Inferior parietal cortex (tissue), 1 donor: ENCODE measurements at regions not wholly inside any gene's neighbourhood (a gene's known extent, or its start where the extent isn't known, plus 50 kb on each side); places are given as distances from the start of the nearest gene placed in this dataset.
"Not testable (repeated sequence)": the region's sequence is repeated elsewhere in the genome, so short reads cannot be mapped to it uniquely, and the experiment has no call there.

Source experiments
- DNase-seq: peaks from one replicate; pipeline ENCODE4 v3.0.0-alpha.2; 2016; ENCODE audit errors: extremely low spot score

DNA sequence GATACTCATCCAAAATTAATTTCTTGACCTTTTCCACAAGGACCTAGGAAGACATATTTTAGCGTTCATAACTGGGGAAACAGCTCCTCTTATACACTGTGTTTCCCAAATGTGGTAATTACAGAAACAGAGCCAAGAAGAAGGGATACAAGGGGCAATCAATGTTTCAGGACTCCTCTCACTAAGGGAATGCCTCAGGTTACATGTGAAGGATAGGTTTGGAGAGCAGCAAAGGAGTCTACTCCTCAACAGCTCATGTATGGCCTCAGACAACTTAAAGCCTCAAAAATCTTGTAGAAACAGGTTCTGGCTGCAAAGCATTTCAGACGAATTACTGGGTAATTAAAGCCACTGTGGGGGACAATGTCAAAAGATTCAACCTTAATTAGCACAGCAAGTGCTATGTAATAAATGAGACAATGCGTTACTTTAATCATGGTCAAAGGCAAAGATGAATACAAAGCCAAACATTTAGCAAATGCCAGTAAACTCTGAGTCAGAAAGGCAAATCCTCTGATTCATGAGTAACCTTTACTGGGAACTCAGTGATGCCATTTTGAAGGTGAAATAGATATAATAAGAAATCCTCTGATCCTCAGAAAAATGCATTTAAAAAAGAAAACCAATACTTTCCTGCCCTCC is 1111.2 kb downstream of the TUSC7 start:
- DNase-seq = no peak

- no peak for DNase-seq
These were observed 1112.8 kb downstream of the TUSC7 start for GRCh38 chr3:117822416-117822815.

- no peak for DNase-seq
These were observed 1126.7 kb downstream of the TUSC7 start for GRCh38 chr3:117836296-117836695.

DNA sequence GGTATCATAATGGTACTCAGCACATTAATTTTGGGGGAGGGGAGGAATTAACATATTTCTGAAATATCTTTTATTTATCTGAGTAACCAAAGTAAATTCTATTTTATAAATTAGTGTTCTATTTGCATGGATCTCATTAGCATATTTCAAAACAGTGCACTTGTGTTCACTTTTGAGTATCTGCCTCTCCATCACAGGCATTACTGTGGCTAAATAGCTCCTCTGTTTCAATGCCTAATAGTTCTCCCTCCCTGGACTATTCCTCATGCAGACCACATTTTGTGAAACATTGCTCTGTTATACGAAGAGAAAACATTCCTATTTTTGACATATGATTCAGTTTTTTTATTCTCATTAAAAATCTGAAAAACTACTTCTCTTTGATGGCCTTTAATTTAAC is 1127.8 kb downstream of the TUSC7 start:
- no peak for DNase-seq

DNA sequence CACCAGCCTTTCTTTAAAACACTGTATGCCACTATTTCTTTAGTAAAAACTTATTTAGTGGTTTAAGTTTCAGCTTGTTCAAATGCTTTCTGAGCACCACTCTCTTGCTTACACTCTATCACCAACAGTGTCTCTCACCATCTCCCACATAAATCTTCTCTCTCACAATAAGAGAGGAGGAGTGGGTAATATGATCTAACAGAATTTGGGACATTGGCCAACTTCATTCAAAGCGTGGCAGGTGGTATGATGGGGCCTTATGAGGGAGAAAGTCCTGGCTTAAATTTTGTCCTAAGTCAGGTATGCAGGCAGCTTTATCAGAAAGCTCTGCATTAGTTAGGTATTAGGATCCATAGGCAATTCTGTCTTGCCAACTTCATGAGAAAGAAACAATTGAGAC is 1132.5 kb downstream of the TUSC7 start:
- DNase-seq = no peak

DNA sequence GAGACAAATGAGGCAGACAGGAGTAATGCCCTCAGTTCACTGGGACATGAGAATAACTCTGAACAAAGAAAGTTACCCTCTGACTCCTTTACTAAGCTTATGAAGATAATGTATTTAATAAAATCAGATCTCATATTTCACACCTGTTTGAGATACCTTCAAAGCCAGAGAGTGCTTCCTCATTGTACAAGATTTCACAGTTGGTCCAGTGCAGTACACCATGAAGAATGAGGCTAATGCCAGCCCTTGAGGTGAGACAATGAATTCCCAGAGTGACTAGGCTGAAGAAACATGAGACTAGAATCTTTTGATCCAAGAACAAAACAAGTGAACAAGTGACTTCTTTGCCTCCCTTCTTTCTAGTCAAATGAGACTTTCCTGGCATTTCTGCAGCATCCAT is 1133.8 kb downstream of the TUSC7 start:
- DNase-seq = no peak

DNA sequence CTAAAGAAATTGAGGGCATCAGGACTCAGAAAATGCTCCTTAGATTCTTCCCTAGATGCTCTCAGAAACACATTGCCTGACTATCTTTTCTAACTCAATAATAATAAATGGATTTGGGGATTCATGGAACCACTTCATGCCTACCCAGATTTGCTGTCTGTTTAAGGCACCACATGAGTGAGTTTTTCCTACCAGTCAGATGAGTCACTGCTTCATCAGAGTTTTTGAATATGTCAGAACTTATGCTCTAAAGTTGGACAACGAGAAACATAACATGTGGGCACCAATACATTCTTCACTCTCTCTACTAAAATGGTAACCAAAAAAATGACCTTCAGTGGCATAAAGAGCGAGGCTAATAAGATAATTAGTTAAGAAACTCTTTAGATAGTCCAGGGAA is 1135.1 kb downstream of the TUSC7 start:
- DNase-seq = no peak

DNA sequence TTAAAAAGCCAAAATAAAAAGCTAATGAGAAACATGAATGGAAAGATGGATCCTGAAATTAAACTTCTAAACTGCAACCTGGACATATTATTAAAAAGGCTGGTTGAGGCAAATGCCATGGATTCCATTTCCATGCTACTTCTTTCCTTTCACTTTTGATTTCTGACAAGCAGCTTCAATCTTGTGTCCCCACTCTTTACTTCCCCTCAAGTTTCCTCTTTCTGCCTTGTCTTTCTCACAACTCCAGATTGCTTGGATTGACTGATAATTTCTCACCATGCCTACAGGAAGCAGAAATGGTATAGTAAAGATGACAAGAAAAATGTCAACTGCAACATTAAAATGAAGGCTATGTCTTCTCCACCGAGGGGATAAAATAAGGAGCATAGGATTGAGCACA is 1136.7 kb downstream of the TUSC7 start:
- DNase-seq = no peak

- DNase-seq = no peak
These were observed 1139.0 kb downstream of the TUSC7 start for GRCh38 chr3:117848606-117849005.

DNA sequence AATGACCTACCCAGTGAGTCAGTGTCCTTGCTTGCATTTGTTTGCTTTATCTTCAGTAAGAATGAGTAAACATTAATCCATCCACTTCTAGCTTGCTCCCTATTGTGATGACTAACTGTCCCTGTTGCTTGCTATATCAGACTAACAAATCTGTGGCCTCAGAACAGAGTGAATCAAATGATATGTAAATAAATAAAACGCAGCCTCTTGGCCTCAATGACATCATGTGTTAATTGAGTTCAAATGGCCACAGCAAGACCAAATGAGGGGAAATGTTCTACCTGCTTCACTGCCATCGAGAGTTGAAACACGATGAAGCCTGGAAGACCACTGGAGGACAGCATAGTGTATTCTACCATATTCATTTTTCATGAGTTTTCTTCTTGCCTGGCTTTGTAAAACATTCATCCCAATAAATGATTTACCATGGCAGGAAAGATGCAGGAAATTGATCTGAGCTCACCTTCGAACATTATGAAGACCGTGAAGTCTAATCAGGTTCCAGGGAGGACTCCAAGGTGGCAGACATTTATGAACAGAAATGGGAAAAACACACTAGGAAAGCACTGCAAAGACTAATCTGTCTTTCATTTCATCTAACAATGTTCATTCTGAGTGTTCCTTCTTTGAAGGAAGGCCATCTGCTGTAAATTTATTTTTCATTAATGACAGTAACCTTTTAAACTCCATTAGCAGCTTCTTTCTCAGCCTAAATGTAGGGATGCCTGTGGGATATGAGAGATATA is 1144.5 kb downstream of the TUSC7 start:
- no peak for DNase-seq

DNA sequence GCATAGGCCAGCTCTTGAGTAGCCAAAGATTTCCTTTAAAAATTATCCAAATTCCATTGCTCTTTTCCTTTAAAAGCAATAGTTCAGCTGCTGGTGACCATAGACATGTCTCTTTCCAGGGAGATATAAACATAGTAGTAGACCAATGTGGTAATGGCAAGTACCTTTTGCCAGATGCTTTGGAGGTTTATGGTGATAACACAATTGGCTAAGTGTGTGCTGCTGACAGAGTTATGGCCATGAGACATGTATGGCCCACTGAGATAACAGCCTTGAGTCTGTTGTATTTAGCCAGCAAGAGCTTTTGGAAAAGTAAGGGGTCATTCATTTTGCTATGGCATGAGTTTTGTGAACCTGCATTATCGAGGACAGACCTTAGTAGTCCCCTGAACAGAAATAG is 1146.8 kb downstream of the TUSC7 start:
- DNase-seq = no peak

DNA sequence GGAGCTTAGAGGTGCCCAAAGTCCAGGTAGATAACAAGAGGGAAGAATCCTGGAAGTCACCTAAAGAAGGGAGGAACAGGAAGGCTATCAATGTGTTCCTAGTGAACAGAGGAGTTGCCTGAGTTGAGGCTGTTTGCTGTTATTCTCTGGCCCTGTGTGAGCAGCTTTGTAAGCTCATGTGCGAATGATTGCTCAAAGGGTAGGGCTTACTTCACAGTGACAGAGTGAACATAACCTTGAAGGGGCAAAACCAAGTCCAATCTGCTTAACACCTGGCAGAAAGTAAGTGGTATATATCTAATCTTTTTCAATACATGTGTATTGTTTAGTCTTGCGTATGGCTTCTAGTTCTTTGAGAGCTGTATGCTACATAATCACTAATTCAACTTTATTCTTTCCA is 1153.6 kb downstream of the TUSC7 start:
- no peak for DNase-seq

DNA sequence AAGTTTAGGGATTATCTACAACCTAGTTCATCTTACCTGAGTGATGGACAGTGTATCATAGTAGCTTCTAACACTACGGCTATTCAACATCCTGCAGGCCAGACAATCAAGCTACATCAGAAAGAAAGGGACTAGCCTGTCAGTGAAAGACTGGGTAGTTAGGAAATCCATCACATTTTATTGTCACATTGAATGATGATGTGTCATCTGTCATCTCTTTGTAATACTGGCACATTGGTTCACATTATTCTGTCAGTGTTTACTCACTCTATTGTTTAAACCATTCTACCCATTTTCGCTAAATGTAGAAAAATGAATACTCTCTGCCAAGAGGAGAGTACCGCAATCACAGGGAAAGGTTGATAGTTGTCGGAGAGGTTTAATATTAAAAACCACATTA is 1155.8 kb downstream of the TUSC7 start:
- DNase-seq = no peak

DNA sequence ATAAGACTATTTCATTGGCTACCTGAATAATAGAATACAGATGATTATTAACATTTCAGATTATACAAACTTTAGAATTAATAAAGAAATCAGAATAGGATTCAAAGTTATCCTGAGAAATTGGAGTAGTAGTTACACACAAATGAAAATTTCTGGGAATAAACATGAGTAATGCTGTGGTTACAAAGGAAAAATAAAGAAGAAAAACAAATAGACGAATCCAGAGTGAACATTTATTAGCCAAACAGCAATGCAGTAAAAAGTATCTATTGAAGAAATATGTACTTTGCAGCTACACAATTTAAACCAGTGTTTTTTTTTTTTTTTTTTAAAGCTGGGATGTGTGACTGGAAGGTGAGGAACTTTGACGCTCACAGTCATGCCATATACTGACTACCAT is 1159.2 kb downstream of the TUSC7 start:
- DNase-seq = no peak

GRCh38 chr3:117871934-117872333 is 1162.4 kb downstream of the TUSC7 start:
- no peak for DNase-seq

GRCh38 chr3:117872594-117873248 is 1161.9 kb downstream of the IGSF11 start:
- DNase-seq = not testable (repeated sequence)

- no peak for DNase-seq
These were observed 1161.4 kb downstream of the IGSF11 start for GRCh38 chr3:117873249-117873600.

GRCh38 chr3:117874028-117874690 is 1160.5 kb downstream of the IGSF11 start:
- no peak for DNase-seq

GRCh38 chr3:117874904-117875874 is 1159.5 kb downstream of the IGSF11 start:
- DNase-seq = no peak

DNA sequence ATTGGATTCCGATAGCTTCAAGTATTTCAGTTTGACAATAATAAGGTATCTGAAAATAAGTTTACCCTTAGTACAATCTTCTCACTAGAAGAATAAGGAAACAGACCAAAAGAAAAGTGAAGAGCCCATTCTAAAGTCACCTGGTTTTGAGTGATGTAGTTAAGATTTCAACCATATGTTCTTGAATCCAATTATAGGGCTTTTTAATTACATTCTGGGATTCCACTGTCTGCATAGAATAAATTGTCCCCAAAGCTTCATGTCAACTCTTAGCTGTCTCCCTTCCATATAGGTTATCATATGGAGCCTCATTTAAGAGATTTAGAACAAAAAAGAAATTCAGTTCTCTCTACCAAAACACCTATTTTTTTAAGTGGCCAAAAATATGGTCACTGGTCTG is 1158.8 kb downstream of the IGSF11 start:
- no peak for DNase-seq

- no peak for DNase-seq
These were observed 1154.0 kb downstream of the IGSF11 start for GRCh38 chr3:117880638-117881037.
